ENCODE measurements at regions not wholly inside any gene's neighbourhood (a gene's known extent, or its start where the extent isn't known, plus 50 kb on each side); places are given as distances from the start of the nearest gene placed in this dataset.

DNA sequence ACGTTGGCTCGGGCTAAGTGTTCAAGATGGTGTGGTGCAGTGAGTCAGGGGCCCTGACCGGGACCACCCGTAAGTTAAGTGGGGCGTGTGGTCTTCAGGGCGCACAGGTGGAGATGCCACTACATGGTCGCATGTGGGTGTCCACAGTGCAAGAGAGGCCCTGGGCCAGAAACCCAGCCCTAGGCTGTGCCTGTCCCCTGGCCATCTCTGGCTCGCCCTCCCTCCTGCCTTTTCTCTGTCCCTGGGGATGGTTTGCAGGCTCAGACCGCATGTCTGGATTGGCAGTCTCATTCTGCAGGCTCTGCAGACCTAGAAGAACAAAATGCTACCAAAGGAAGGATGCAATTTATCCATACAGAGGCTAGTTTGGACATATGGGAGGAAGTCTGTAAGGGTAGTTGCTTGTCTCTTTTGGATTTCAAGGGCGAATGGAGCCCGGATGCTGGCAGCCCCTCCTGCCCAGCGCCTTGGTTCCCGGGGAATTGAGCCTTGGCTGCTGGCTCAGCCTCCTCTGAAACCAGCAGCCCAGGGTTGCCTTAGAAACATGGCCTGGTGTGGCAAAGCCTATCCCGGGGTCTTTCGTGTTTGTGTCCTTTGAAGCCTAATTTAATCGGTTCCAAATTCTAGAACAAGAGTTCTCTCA lies 417.5 kb upstream of the HS6ST1 start:
- DNase-seq = no peak

DNA sequence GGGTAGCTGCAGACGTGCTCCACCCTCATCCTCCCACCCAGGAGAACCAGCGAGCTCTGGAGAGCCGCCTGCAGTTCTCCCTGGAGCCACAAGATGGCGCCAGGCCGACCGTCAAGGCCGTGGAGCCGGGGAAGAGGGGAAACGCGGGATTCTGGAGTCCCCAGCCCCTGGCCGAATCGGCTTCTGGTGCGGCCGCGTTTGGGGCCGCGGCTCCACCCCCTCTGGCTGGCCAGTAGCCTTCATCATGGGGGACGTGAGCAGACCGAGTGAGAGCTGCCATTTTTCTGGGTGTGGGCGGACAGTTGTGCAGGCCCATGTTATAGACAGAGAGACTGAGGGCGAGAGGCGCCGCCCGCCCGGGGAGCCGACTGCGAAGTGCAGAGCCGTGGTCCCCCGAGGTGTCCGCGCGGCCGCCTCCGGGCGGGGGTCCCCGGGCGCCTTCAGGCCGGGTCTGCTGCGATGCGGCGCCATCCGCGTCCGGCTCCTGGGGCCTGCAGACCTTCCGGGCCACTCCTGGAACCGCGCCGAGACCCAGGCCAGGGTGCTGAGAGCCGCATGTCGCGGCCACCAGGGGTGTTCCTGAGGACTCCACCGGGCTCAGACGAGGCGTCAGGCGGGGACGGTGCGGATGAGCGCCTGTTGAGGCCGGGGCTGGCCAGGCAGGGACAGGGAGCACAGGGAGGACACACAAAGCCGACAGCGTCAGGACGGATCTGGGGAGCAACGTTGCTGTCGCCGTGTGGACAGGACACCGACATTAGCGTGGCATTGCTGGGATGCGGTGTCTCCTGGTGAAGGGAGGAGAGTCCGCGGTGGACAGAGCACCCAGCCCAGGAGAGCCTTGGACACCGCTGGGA lies 418.2 kb upstream of the HS6ST1 start:
- DNase-seq = peak; percentile 69

DNA sequence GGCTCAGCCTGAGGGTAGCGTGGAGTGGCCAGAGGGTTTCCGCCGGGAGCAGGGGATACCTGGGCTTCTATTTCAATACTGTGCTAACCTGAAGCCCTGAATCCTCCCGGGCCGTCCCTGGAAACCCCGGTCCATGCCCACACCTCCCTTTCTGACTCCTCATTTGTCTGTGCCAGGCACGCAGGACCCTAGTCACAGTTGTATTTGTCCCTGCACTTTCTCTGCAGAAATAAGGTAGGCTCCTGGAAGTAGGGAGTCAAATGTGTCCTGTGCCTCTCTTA lies 418.8 kb upstream of the HS6ST1 start:
- no peak for DNase-seq

DNA sequence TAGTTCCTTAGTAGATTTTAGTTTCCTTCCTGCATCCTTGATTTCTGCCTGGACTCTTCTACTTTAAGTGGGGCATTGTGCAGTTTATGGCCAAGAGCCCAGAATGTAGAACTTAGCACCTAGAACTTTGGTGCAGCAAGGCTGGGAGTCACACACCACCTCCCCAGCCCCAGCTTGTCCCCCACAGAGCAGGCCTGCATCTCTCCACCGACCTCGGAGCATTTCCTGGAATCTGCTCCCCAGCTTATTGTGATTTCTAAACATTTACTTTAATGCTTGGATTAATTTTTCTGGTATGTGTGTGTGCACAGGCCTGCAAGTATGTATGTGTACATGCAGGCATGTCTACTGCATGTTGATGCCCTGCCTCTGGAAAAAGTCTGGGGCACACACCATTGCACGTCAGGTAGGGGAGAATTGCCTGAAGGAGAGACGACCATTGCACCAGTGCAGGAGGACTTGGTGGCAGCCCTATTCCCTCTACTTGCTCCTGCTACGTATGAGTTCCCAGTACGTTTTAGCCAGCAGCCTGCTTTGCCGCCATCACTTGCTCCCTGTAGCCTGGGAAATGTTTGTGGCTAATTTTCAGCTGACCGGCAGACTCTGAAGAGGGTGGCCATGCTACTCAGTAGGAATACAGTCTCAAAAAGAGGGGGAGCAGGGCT lies 419.9 kb upstream of the HS6ST1 start:
- no peak for DNase-seq

DNA sequence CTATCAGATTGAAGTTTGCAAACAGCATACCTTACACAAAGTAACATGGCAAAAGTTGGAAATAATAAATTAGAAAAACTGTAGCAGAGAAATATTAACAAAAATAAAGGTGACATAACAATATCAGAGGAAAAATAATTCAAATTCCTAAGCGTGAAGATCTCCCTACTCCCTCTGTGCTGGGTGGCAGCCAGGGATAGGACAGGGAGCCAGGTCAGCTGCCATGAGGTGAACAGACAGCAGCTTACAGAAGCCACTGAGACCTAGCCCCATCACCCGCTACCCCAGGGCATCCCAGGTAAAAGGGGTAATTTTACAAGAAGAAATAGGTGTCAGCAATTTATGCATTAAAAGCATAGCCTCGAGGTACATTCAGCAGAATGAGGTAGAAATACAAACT lies 423.8 kb upstream of the HS6ST1 start:
- no peak for DNase-seq

DNA sequence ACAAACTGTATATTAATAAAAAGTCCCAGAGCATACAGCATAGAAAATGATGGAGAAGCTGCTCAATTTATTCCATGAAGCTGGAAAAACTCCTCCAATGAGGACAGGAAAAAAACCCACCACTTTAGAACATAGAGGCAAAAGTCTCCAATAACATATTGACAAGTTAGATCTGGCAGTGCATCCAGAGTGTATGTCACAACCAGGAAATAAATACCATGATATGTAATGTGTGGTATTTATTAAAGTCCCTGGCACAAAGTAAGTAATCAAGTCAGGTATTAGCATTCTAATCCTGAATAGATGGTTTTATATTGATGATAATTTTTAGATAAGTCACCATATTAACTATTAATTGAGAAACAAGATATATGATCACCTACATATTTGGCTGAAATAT lies 427.3 kb upstream of the HS6ST1 start:
- DNase-seq = no peak

DNA sequence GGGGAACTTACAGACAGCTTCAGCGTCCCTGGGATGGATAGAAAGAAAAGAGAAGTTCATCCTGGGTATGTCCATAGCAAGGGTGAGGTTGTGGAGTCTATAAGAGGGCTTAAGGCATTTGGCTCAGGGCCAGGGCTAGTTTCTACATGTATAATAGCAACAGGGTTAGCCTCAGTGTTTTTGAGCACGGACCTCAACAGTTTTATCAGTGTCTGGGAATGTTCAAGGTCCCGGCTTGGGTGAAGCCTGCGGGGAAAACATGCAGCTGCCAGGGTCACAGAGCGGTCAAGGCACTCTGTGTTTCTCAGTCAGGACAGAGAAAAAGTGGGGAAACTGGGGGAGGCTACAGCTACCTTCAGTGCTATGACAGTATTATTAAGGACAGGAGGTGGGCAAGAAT lies 427.7 kb upstream of the HS6ST1 start:
- no peak for DNase-seq

DNA sequence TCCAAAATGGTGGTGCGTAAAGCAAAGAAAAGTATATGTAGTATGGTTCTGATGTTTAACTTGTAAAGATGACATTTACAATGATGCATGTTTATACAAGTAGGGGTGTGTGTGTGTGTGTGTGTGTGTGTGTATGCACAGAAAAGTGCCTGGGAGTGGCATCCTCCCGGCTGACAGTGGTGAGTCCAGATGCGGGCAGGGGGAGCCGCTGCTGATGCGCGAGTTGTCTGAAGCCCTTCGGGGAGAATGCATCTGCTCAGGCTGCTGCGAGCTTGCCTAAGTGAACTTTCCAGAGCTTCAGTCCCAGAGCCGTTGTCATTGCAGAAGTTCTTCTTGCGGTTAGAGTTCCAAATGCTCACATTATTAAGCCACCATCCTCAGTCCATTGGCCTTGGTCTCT lies 429.7 kb upstream of the HS6ST1 start:
- DNase-seq = no peak

DNA sequence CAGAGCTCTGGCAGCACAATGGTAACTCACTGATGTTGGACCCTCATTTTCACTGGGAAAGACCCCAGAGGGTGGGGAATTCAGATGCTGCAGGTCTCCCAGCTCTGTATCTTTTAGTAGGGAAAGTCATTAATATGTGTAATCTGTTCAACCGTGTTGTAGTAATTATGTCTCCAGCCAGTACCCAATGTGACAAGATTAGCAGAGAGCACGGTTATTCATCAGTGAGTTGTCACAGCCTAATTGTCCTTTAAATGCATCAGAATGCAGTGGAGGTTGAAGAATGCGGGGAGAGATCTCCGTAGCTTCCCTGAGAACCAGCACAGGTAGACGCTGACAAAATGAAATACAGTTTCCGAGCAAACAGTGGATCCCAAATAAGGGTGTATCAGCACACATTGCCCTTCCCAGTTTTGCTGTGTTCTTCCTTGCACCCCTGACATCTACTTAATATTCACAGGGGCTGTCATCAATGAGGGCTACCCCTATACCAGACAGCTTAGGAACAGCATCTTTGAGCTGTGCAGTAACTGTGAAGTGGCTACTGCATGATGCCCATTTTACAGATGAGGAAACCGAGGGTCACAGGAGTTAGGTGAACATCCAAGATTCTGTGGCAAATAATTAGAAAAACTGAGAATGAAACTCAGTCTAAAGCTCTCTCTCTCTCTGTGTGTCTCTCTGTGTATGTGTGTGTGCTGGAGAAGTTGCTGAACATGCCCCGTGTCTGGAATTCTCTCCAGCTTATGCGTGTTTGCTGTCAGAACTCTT lies 430.4 kb upstream of the HS6ST1 start:
- DNase-seq = no peak

DNA sequence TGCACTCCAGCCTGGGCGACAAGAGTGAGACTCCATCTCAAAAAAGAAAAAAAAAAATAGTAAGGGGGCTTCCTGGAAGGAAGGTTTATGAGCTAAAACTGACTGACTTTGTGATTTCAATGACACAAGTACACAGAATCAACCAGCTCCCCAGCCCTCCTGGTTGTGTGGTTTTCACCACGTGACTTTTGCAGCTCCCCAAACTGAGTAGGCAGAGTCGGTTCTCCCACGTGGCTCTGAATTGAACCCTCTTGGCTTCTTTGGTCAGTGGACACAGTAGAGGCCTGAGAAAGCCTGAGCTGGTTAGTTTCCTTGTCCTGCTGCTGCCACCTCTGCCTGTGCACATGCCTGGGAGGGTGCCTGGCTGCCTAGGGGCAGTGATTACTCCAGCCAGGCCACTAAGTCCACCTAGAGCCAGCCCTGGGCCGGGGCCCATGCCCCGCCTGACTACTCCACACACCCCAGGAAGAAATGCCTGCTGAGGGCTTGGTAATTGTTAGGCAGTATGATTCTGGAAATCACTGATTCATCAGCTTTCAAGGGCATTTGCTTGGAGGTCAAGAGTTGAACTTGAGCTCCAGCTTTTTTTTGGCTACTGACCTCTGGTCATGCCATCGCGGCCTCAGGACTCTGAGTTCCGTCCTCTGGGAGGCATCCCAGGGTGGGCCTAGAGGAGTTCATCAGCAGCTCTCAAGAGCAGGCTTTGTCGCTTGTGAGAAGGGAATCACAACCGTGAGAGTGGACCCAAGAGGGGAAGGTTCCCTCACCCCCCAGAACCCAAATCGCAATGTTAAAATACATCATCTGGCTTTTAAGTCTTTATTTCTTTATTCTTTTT lies 431.9 kb upstream of the HS6ST1 start:
- no peak for DNase-seq

DNA sequence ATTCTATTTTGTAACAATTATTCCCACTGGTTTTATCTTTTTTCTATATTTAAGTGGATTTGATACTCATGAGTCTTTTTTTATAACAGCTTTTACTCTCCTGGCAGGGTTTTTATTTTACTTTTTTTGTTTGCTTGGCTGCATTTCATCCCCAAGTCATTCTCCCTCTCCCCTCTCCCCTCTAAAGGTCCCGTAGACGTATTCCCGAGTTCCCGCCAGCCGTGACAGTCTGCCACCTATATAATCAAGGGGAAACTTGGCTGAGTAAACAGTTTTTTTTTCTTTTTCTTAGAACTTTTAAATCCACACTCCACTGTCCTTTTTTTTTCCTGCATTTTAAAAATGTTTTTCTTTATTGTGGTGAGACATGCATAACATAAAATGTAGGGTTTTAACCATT lies 433.1 kb upstream of the HS6ST1 start:
- DNase-seq = no peak

DNA sequence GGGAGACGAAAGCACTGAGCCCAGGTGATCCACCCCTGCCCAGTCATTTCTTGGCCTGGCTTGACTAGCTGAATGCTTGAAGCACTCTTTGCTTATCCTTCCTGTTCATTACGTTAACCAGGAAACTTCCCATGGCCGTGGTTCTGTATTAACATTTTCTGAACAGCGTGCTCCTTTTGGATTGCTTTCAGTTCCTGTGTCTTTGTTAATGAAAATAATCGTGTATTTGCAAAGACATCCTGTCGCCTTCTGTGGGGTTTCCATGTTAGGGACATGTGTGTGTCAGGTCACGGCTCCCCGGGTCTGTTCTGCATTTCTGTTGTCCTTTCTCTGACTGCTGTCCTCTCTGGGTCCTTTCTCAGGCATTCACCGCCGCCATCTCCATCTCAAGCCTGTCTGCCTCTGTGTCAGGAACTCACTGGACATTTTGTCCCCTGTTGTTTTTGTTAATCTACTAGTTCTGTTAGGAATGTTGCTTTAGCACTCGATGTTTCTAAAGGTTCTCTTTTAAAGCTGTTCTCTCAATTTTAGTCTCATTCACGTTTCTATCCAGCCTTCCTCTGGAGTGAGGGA lies 434.1 kb upstream of the HS6ST1 start:
- no peak for DNase-seq

DNA sequence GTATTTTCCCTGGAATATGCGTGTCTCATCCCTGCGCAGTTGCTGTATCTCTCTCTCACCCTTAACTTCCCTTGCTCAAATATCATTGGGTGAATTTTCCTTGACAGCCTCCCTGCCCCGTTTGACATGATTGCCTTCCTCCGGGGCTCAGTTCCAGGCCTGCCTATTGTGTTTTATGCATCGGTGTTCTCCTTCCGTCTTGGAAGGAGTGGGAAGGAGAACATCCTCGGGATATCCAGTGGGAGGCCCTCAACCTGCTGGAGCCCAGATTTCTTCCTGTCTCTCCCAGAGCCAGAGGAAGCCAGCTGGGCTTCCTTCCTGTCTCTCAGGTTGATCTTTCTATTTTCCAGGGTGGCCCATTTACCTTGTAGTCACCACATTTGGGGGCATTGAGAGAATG lies 434.7 kb upstream of the HS6ST1 start:
- DNase-seq = no peak

DNA sequence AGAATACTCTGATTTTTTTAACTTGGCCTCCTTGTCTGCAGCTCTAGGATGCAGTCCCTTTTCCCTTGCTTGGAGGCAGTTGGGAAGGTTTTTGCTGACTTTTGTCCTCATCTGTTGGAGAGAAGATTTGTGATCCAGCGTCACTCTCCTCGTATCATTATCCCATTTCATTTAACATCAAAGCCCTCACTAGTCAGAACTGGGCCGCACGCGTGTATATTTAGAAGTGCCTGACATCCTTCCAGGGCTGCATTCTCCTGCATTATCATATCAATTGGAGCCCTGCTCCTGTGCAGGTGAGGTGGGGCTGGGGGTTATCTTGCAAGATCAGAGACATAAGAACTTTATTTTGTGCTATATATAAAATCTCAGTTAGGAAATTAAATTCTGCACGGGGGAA lies 435.1 kb upstream of the HS6ST1 start:
- DNase-seq = no peak

DNA sequence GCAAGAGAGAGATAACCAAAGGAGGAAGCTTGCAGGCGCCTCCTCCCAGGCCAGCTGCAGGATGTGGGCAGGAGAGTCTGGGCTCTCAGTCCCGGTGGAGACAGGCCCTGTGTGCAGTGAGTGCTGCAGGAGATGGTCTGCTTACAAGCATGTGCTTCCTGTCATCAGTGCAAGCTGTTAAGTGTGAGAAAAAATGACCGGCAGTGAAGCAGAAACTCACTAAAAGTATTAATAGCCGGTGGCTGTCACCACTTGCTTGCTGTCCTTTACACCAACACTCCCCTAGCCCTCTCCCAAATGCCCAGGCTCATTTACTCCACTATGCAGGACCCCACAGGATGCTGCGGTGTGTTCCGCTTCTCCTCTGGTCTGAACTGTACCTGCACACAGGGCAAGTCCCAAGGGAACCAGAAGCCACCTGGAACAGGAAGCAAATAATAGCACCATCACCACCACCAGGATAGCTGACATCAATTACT lies 435.6 kb upstream of the HS6ST1 start:
- no peak for DNase-seq

DNA sequence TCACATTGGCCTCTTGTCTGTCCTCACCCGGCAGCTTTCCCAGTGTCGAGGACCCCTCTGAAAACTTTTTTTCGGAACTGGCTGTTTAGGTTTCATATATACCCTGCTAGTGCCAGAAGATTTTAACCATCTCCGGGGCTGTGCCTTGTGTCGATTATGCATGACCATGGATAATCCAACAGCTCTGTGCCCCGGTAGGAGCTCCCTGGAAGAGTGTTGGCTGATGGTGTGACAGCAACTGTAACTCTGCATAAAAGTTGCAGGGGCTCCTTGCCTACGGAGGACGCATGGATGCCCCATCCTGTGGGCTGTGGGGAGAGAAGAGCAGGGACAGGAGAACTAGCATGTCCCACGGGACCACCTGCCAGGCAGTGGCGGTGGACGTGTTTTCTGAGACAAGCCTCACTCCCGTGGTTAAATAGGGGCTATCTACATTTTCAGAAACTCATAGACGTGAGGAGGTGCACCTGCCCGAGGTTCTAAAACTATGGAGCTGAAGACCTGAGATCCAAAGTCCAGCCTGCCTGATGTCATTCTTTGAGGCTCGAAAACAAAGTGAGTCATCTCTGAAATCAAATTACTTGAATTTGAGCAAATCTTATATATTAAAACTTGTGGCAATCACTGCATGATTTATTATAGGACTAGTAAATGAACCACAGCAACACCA lies 437.2 kb upstream of the HS6ST1 start:
- no peak for DNase-seq

DNA sequence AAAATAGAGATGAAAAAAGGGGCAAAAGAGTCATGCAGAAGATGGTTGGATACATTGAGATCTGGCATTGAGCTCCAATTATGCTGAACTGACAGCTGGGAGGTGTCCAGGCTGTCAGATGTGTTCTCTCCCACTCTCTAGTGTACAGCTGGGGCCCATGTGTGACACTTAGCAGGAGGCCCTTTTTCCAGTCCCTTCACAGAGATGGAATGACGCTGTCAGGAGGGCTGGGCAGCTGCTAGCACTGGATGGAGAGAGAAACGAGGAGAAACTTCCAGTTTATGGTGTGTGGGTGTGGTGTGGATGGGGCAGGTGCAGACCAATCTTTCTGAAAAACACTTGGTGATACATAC lies 437.7 kb upstream of the HS6ST1 start:
- DNase-seq = no peak

DNA sequence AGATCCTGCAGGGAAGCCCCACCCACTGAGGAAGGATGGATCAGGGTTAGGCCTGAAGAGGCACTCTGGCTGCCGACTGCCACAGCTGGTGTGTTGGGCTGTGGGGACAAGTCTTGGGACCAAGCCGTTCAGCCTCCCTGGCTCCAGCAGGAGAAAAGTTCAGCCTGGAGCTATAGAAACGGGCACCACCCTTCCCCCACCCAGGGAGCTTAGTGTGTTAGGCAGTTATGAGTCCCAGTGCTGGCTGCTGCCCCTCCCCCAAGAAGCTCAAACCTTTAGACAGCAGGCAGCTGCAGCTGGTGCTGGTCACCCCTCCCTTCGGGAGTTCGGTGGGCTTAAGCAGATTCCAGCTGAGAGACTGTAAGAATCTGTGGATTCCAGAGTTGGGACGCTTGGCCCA lies 447.1 kb upstream of the HS6ST1 start:
- DNase-seq = no peak

DNA sequence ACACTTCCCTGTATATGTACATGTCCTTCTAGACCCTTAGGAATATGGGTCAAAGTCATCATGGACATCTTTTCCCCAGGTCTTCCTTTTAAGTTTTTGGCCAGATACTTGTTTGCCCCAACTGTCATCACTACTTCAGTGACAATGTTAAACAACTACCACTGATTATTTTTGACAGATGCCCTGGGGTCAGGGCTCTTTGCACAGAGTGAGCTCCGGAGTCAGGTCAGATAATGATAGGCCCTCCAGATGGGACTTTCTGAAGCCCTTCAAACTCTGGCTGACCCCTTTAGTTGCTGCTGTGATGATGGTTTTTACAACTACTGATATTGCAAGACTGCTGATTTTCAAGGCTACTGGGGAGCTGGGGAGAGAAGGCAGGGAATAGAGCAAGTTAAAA lies 449.4 kb upstream of the HS6ST1 start:
- no peak for DNase-seq

DNA sequence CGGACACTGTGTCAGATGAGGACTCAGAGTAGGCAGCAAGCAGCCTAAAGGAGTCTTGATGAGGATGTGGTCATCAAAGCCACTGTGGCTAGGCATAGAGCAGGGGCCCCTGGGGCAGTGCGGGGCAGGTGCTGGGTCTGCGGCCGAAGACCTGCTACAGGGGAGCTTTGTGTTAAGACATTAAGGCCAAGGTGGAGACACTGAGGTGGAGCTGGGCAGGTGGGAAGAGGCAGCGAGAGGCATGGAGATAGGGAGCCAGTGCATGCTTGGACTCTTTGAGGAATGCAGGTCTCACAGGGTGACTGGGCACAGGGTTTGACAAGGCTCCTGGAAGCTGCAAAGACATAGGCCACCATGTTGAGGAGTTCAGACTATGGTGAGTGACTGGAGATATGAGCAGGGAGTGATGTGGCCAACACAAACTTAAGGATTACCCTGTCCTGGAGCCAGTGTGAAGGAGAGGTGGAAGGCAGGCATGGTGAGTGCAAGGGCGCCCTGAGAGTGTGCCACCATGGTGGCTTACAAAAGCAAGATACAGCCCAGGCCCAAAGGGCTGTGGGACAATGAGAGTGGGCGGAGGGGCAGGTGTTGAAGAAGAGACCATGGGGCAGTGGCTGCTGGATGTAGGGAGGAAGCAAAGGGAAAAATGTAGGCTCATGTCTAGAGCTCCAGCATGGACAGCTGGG lies 450.9 kb upstream of the HS6ST1 start:
- no peak for DNase-seq

All from activated CD4-positive, CD25-positive, alpha-beta regulatory T cell treated with anti-CD3 and anti-CD28 coated beads, Interleukin-2, amount 50 U/mL, for 72 hours (primary cell).